Neuronal stem cell (in vitro differentiated cells): ENCODE measurements at regions not wholly inside any gene's neighbourhood (a gene's known extent, or its start where the extent isn't known, plus 50 kb on each side); places are given as distances from the start of the nearest gene placed in this dataset.
"Not testable (repeated sequence)": the region's sequence is repeated elsewhere in the genome, so short reads cannot be mapped to it uniquely, and the experiment has no call there.

ENCODE experiments used
- DNase-seq: peaks from one replicate; pipeline ENCODE4 v3.0.0-alpha.2; 2013; ENCODE audit warnings: low spot score
- H2AFZ ChIP-seq: one replicate; pipeline ENCODE4 v1.6.1; 2013; ENCODE audit warnings: mild to moderate bottlenecking, low read length, inconsistent platforms
- H2AK5ac ChIP-seq: 2 replicates; pipeline ENCODE4 v1.6.1; 2013; ENCODE audit warnings: low read depth, mild to moderate bottlenecking, inconsistent platforms, low read length, moderate library complexity, mixed read lengths
- H2BK120ac ChIP-seq: 2 replicates; pipeline ENCODE4 v1.6.1; 2013; ENCODE audit warnings: low read depth, mild to moderate bottlenecking, inconsistent platforms, low read length, moderate library complexity, mixed read lengths
- H2BK12ac ChIP-seq: one replicate; pipeline ENCODE4 v1.6.1; 2013; ENCODE audit warnings: low read length, inconsistent platforms
- H2BK15ac ChIP-seq: 2 replicates; pipeline ENCODE4 v1.6.1; 2013; ENCODE audit warnings: mild to moderate bottlenecking, low read length, inconsistent platforms, mixed read lengths
- H2BK5ac ChIP-seq: one replicate; pipeline ENCODE4 v1.6.1; 2013; ENCODE audit warnings: inconsistent platforms, mild to moderate bottlenecking, low read length, moderate library complexity
- H3K14ac ChIP-seq: one replicate; pipeline ENCODE4 v1.6.1; 2013; ENCODE audit warnings: low read length, inconsistent platforms
- H3K18ac ChIP-seq: 2 replicates; pipeline ENCODE4 v1.6.1; 2013; ENCODE audit warnings: low read length, inconsistent platforms
- H3K23ac ChIP-seq: 2 replicates; pipeline ENCODE4 v1.6.1; 2013; ENCODE audit warnings: low read depth, mild to moderate bottlenecking, mixed read lengths, low read length, inconsistent platforms; ENCODE audit not compliant: poor library complexity
- H3K27ac ChIP-seq: replicated peaks from 3 replicates; pipeline ENCODE4 v1.5.1; 2013; ENCODE audit warnings: low read length, inconsistent platforms
- H3K27me3 ChIP-seq, 3 experiments: 2 replicates each; pipeline ENCODE4 v1.6.1; 2013; ENCODE audit warnings: low read length in 3 of 3, mild to moderate bottlenecking in 2 of 3, inconsistent platforms in 1 of 3, low read depth in 1 of 3, mixed read lengths in 1 of 3, moderate library complexity in 1 of 3; ENCODE audit not compliant: control insufficient read depth in 3 of 3, insufficient read depth in 3 of 3
- H3K36me3 ChIP-seq, 2 donors: replicated peaks in 1 of 2; 2 replicates each; pipeline ENCODE4 v1.6.1; 2013; ENCODE audit warnings: low read length in 2 of 2; ENCODE audit not compliant: control insufficient read depth in 2 of 2, insufficient read depth in 2 of 2
- H3K4ac ChIP-seq: 2 replicates; pipeline ENCODE4 v1.6.1; 2013; ENCODE audit warnings: inconsistent platforms, mild to moderate bottlenecking, low read length, moderate library complexity
- H3K4me1 ChIP-seq, 2 donors: 1 replicate in 1 of 2; 2 replicates in 1 of 2; pipeline ENCODE4 v1.6.1; 2013; ENCODE audit warnings: low read length in 2 of 2, low read depth in 1 of 2; ENCODE audit not compliant: control insufficient read depth in 2 of 2, insufficient read depth in 1 of 2
- H3K4me2 ChIP-seq: one replicate; pipeline ENCODE4 v1.6.1; 2013; ENCODE audit warnings: mild to moderate bottlenecking, low read length, inconsistent platforms; ENCODE audit not compliant: insufficient read depth, poor library complexity, severe bottlenecking
- H3K4me3 ChIP-seq, 2 donors: 2 replicates each; pipeline ENCODE4 v1.5.1; 2013; ENCODE audit warnings: low read length in 2 of 2, mild to moderate bottlenecking in 2 of 2, inconsistent platforms in 1 of 2, moderate library complexity in 1 of 2
- H3K79me1 ChIP-seq: one replicate; pipeline ENCODE4 v1.6.1; 2013; ENCODE audit warnings: low read depth, mild to moderate bottlenecking, inconsistent platforms, low read length, moderate library complexity
- H3K9ac ChIP-seq: one replicate; pipeline ENCODE4 v1.6.1; 2013; ENCODE audit warnings: mild to moderate bottlenecking, low read depth, low read length, inconsistent platforms; ENCODE audit not compliant: poor library complexity
- H3K9me3 ChIP-seq, 2 donors: replicated peaks in 1 of 2; 2 replicates each; pipeline versions ENCODE3 to v1.6.1; 2013; ENCODE audit warnings: low read length in 2 of 2, mild to moderate bottlenecking in 2 of 2, inconsistent platforms in 1 of 2, low read depth in 1 of 2, mixed read lengths in 1 of 2, moderate library complexity in 1 of 2; ENCODE audit not compliant: control insufficient read depth in 2 of 2, insufficient read depth in 1 of 2
- H4K8ac ChIP-seq: one replicate; pipeline ENCODE4 v1.6.1; 2013; ENCODE audit warnings: low read depth, mild to moderate bottlenecking, inconsistent platforms, low read length, moderate library complexity
- H4K91ac ChIP-seq: one replicate; pipeline ENCODE4 v1.6.1; 2013; ENCODE audit warnings: low read length, low read depth, mild to moderate bottlenecking, inconsistent platforms; ENCODE audit not compliant: poor library complexity
- WGBS, 2 donors: extraction: QIAGEN DNeasy Blood & Tissue Kit; methylation state at CpG; one replicate each; pipeline ENCODE4 v1.1.7; 2013; ENCODE audit warnings: missing lambda C conversion rate in 2 of 2, mixed read lengths in 1 of 2; ENCODE audit not compliant: insufficient read length in 2 of 2, insufficient replicate concordance in 1 of 2; ENCODE audit errors: extremely low coverage in 2 of 2; 5-methylcytosine and 5-hydroxymethylcytosine counted together

DNA sequence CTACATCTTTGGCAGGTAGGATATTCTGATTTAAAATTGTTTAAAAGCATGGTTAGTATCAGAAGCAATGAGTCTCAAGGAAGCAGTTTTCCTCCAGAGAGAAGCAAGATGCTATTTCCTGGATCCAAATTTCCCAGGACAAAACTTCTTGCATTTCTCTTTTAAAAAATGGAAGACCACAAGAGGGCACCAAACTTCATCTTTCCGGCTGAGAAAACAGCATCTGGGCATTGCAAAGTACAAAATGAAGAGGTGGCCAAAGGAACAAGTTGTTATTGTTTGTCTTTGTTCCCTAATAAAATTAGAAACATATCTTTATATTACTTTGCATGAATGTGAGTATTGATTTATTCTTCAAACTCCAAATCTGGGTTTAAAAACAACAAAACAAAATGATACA is 60.0 kb upstream of the LRCH1 start:
- peak; percentile 37 for DNase-seq
- H3K4me3 ChIP-seq: no peak overlapping the region
- H2AK5ac ChIP-seq: no peak overlapping the region
- H3K4me2 ChIP-seq: no peak overlapping the region
- H3K18ac ChIP-seq: no peak overlapping the region
- H3K27me3 ChIP-seq: no peaks in the 10 kb centered on the region
- no peak overlapping the region for H2BK5ac ChIP-seq
- no CpG with 5 or more reads among the region's 1 CpG for WGBS, 2 donors
- H4K91ac ChIP-seq: no peak overlapping the region
- no peak overlapping the region for H2BK120ac ChIP-seq
- no peak overlapping the region for H3K27ac ChIP-seq
- no peak overlapping the region for H3K23ac ChIP-seq
- no peaks in the 10 kb centered on the region for H3K79me1 ChIP-seq
- H3K9ac ChIP-seq: no peak overlapping the region
- H2BK12ac ChIP-seq: no peak overlapping the region
- H3K9me3 ChIP-seq: no peaks in the 10 kb centered on the region
- no peak overlapping the region for H2AFZ ChIP-seq
- H3K4me1 ChIP-seq: no peaks in the 10 kb centered on the region
- no peak overlapping the region for H3K14ac ChIP-seq
- H4K8ac ChIP-seq: no peak overlapping the region
- H2BK15ac ChIP-seq: no peak overlapping the region
- no peaks in the 10 kb centered on the region for H3K36me3 ChIP-seq
- no peak overlapping the region for H3K4ac ChIP-seq

DNA sequence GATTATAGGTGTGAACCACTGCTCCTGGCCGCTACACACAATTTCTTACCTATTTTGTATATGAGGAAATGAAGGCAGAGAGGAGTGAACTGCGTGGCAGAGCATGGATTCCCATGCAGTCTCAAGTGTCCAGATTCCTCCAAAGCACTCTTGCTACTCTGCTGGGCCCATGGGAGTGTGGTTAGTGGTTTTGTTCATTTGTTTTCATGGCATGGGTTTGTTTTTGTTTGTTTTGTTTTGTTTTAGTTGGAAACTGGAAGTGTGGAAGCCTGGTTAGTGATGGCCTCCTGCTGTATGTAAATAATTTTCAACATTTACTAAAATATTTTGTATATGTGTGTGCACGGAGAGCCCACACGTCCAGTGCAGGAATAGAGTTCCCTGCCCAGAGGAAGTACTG is 61.3 kb upstream of the LRCH1 start:
- Histone ChIP-seq H3K18ac (no peak overlapping the region), H4K8ac (no peak overlapping the region), H3K9me3 (peaks cover 0 to under 1% of the 10 kb centered on the region in 2 donors), H2AK5ac (no peak overlapping the region), H3K79me1 (no peaks in the 10 kb centered on the region), H3K4ac (no peak overlapping the region), H2BK15ac (no peak overlapping the region), H3K4me1 (no peaks in the 10 kb centered on the region), H2BK5ac (no peak overlapping the region), H2AFZ (no peak overlapping the region), H4K91ac (no peak overlapping the region), H2BK120ac (no peak overlapping the region), H3K36me3 (no peaks in the 10 kb centered on the region), H3K27ac (no peak overlapping the region), H3K27me3 (no peaks in the 10 kb centered on the region), H3K9ac (no peak overlapping the region), H2BK12ac (no peak overlapping the region), H3K23ac (no peak overlapping the region), H3K4me2 (no peak overlapping the region), H3K4me3 (no peak overlapping the region), H3K14ac (no peak overlapping the region)
- DNase-seq: no peak
- WGBS, 2 donors: no CpG with 5 or more reads among the region's 4 CpGs

DNA sequence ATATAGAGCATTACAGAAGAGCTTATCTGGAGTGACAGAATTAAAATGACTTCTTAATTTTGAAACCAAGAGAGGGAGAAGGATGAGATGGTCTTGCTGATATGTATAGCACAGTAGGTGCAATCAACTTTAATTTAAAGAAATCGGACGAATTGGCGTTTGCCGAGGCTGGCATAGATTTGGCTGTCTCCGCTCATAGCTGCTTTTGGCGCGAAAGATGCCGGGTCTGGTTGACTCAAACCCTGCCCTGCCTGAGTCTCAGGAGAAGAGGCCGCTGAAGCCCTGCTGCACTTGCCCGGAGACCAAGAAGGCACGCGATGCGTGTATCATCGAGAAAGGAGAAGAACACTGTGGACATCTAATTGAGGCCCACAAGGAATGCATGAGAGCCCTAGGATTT is 62.3 kb upstream of the LRCH1 start:
- not testable (repeated sequence) for H3K4me1 ChIP-seq, H3K27me3 ChIP-seq, H3K14ac ChIP-seq, H3K23ac ChIP-seq, H3K27ac ChIP-seq, H3K9me3 ChIP-seq, H3K4me2 ChIP-seq, H2AFZ ChIP-seq, H3K36me3 ChIP-seq, H4K91ac ChIP-seq, H2BK12ac ChIP-seq, H3K18ac ChIP-seq, H3K79me1 ChIP-seq, H3K9ac ChIP-seq, H2BK5ac ChIP-seq, H3K4me3 ChIP-seq, DNase-seq, H3K4ac ChIP-seq, H2BK15ac ChIP-seq, H2AK5ac ChIP-seq, H2BK120ac ChIP-seq, H4K8ac ChIP-seq
- WGBS, 2 donors: no CpG with 5 or more reads among the region's 14 CpGs

DNA sequence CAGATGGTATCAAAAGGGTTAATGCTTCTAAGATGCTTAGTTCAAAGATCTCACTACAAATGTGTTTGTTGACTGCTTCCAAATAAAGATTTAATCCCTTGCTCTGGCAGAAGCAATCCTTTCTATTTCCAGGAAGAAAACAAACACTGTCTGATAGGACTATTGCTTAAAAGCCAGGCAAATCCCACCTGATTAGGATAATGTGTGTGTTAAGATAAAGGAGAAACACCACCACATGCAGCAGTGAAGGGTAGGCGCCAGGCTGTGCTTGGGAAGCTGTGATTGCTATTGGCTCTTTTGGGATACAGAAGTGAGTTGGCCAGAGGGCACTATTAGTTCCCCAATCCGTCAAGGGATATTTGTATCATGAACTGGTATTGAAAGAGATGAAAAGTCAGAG is 62.8 kb upstream of the LRCH1 start:
- no peak overlapping the region for H3K4me3 ChIP-seq
- no peaks in the 10 kb centered on the region for H3K27me3 ChIP-seq
- no peak overlapping the region for H2BK12ac ChIP-seq
- WGBS, 2 donors: no CpG with 5 or more reads among the region's 2 CpGs
- H3K4me1 ChIP-seq: no peaks in the 10 kb centered on the region
- H2BK120ac ChIP-seq: no peak overlapping the region
- no peak overlapping the region for H4K8ac ChIP-seq
- no peaks in the 10 kb centered on the region for H3K36me3 ChIP-seq
- no peak overlapping the region for H2BK5ac ChIP-seq
- H3K79me1 ChIP-seq: no peaks in the 10 kb centered on the region
- no peak overlapping the region for H3K9ac ChIP-seq
- DNase-seq: no peak
- H3K27ac ChIP-seq: no peak overlapping the region
- H4K91ac ChIP-seq: no peak overlapping the region
- no peak overlapping the region for H3K23ac ChIP-seq
- no peak overlapping the region for H2AK5ac ChIP-seq
- peaks cover 0 to 3% of the 10 kb centered on the region in 2 donors for H3K9me3 ChIP-seq
- no peak overlapping the region for H2AFZ ChIP-seq
- no peak overlapping the region for H3K18ac ChIP-seq
- no peak overlapping the region for H2BK15ac ChIP-seq
- H3K4ac ChIP-seq: no peak overlapping the region
- no peak overlapping the region for H3K4me2 ChIP-seq
- no peak overlapping the region for H3K14ac ChIP-seq
